Caki2 (cell line): ENCODE measurements at regions not wholly inside any gene's neighbourhood (a gene's known extent, or its start where the extent isn't known, plus 50 kb on each side); places are given as distances from the start of the nearest gene placed in this dataset.
"Not testable (repeated sequence)": the region's sequence is repeated elsewhere in the genome, so short reads cannot be mapped to it uniquely, and the experiment has no call there.

Experiments used
- DNase-seq: peaks from one replicate; pipeline ENCODE4 v3.0.0-alpha.2; 2015; ENCODE audit warnings: low read depth
- in situ Hi-C: cut with HindIII; loops from 2 replicates; pipeline ENCODE4 v1.10.0; 2016; ENCODE audit warnings: low sequenced_read_pairs, low pct_unique_long_range_greater_than_20kb, mixed read lengths

DNA sequence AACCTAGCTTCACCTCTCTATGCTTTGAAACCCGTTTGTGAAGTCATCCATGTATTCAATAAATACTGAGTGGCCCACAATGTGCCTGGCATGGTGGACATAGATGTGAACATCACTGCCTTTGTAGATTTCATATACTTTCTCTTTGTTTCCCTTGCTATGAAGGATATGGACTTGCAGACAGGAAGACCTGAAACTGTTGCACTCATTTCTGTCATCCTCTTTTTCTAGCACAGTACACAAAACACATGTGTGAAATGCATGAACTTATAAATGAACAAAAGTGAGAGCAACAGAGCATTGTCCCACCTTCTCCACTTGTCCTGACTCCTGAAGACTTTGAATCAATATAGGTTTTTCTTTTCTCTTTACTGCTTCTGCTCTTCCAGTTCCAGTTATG lies 249.4 kb upstream of the LINC00305 start:
- in situ Hi-C loops, result no loop called here

GRCh38 chr18:64392202-64392601 lies 243.3 kb upstream of the LINC00305 start:
- in situ Hi-C loops, result no loop called here
- no peak for DNase-seq

More for the DNA sequence above, 249.4 kb upstream of the LINC00305 start:
- DNase-seq, result no peak

DNA sequence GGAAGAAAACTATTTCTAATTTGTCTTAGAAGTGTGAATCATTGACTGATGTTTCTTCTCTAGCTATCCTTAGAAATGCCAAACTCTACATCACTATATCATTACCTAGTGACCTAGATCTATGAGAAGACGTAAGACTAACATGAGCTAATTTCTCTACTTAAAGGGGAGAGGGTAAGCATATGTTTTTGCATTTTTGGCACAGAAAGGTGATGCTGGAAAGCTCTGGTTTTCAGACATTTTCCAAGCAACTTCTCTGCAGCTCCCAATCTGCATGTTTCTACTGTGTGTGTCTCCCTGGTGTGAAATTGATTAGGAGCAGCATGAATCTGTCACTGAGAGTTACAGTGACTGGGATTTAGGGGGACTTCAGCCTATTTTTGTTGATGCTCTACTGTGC lies 235.2 kb upstream of the LINC00305 start:
- in situ Hi-C loops, result no loop called here
- no peak for DNase-seq

- in situ Hi-C loops, result no loop called here
- DNase-seq, result no peak
Observed at GRCh38 chr18:64380117-64380516, 231.2 kb upstream of the LINC00305 start.

- DNase-seq, result no peak
- in situ Hi-C loops, result no loop called here
Observed at GRCh38 chr18:64379662-64380061, 230.8 kb upstream of the LINC00305 start.

DNA sequence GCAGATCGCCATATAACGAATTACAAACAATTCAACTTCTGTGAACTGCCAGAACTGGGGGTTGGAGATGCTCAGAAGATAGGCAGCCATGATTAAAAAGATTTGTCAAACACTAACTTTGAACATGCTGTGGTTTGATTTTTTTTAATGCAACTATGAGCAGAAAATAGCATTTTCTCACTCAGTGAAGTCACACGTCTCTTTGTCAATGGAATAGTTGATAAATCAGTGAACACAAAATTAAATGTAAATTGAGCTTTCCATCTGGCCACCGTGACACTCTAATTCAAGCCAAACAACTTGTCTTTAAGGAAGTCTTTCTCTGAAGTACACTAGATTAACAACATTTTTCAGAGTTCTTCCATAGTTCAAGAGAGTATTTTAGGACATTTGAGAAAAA lies 228.6 kb upstream of the LINC00305 start:
- in situ Hi-C loops, result no loop called here
- no peak for DNase-seq

- DNase-seq, result no peak
- in situ Hi-C loops, result no loop called here
Observed at GRCh38 chr18:64372850-64373249, 224.0 kb upstream of the LINC00305 start.

DNA sequence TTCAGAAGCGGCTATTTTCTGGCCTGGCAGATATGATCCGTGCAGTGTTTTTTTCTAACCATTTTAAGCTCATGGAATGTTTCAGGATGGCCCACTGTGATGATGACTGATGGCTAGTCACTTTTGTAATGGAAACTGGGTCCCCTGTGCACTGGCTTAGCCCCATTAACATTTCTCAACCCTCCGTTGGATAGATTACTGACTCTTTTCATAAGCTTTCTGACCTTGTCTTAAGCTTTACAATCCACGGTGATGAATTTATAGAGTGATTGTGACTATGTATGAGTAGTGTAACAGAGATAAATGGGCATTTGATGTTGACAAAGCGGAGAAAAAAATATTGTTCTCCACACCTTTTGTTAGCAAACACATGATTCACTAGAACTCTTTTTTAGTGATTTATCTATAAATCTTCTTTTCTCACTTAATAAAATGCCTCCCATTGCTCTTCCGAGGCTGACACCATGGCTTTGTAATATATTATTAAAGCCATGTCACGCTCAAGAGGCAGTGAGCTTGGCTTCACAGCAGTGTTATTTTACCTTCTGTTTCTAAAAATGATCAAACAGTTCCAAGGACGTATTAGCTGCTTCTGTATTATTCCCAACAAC lies 221.0 kb upstream of the LINC00305 start:
- in situ Hi-C loops, DNase-seq: not testable (repeated sequence)

DNA sequence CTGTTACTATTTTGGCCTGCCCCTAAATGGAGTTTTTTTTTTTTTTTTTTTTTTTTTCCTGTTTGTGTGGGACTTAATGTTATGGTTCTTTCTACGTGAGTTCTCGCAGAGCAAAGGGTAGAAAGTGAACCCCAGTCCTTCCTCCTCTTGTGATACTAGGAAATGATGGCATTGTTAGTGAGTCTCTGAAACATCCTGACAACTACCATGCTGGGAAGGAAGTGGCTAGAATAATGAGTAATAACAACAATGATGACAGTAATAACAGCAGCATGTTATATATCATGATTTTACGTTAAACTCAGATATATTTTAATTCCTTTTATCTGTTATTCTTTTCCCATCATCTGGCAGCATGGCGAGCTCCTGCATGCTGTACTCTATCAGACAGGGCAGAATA lies 216.2 kb upstream of the LINC00305 start:
- DNase-seq, result no peak
- in situ Hi-C loops, result no loop called here

DNA sequence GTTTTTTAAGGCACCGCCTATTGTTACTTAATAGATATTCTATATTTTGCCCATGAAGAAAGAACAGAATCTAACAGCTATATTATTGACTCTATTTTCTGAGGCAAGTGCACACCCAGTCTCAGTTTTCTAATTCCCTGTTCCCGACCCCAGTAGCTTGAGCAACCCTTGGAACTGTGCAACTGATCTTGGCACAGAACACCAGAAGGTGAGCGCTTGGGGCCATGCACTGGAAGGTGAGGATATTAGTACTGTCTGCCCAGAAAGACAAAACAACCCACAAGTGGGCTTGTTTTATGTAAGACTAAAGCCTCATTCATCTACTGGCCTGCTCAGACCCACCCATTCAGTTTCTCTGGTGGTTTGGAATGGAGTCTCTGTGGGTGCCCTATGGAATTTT lies 188.8 kb upstream of the LINC00305 start:
- in situ Hi-C loops, result no loop called here
- DNase-seq, result no peak

- DNase-seq, result no peak
- in situ Hi-C loops, result no loop called here
Observed at GRCh38 chr18:64337018-64337417, 188.1 kb upstream of the LINC00305 start.

DNA sequence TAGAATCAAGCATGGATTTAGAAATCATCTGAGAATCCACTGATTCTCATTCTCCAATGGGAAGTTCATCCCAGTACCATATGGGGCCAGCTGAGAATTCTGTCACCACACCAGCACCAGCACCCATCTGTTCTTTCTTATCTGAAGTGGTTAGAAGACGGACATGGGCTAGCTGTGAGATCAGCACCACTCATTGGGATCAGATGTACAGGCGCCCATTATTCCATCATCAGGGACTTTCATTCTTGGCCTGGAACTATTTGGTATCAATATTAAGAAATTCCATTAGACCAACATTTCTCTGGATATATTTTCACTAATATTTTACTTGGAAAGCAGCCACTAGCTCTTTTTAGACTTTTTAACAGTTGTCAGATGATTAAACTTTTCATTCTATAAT lies 185.9 kb upstream of the LINC00305 start:
- no peak for DNase-seq
- in situ Hi-C loops, result no loop called here

DNA sequence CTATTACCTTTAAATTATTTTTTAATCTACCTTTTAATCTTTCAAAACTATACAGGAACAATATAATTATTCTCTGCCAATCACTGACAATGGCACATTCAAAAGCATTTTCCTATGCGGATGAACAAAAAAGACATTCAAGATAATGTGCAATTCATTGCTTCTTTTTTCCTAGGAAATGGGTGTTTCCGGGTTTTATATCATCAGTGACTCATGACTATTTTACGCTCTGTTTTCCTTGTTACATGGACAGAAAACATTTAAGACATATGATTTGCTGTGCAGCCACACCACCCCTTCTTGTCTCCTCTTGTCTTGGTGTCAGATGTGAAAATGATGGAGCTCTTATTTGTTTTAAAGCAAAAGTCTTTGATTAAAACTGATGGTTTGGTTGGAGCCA lies 184.7 kb upstream of the LINC00305 start:
- in situ Hi-C loops, result no loop called here
- no peak for DNase-seq

DNA sequence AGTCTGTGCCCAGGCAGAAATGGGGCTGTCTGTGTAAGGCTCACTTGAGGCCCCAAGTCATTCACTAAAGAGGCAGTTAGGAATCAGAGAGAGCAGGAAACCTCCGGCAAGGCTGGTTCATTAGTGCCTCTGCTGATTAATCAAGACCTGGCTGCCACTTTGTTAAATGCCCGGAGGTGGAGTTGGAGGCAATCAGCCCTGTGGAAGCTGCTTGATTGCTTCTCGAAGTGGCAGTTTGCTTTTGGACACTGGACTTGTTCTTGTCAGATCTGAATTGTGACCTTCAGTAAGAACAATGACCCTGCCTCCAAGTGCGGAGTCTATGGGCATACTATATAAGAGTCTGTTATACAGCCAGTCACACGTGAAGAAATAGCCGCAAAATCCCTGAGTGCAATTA lies 183.9 kb upstream of the LINC00305 start:
- in situ Hi-C loops, result no loop called here
- DNase-seq, result no peak

- in situ Hi-C loops, result no loop called here
- DNase-seq, result no peak
Observed at GRCh38 chr18:64331419-64331818, 182.5 kb upstream of the LINC00305 start.

DNA sequence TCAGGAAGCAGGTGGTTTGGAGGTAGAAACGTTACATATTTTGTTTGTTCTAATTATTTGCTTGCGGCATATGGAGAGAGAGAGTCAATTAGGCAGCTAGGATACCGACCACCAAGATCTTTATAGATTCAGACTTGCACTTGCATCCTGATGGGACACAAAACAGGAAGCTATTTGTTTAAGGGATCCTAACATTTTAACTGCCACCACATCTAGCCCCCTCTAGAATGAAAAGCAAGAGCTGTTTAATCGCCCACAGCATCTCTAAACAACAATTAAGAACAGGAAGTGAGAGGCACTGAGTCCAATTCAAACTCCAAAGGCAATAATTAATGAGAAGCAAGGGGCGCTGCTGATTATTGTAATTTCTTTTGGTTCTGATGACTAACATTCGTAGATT lies 182.0 kb upstream of the LINC00305 start:
- in situ Hi-C loops, result no loop called here
- no peak for DNase-seq

GRCh38 chr18:64330161-64330560 lies 181.3 kb upstream of the LINC00305 start:
- in situ Hi-C loops, result no loop called here
- DNase-seq, result no peak

DNA sequence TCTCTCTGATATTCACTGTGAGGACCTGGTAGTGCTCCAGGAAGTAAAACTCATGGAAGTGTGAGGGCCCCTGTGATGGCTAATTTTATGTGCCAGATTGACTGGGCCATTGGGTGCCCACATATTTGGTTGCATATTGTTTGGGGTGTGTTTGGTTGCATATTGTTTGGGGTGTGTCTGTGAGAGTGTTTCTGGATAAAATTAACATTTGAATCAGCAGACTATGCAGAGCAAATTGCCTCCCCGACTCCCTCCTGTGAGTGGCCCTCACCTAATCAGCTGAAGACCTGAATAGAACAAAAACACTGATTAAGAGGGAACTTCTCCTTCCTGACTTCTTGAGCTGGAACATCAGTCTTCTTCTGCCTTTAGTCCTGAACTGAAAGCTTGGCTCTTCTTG lies 173.3 kb upstream of the LINC00305 start:
- in situ Hi-C loops, result no loop called here
- no peak for DNase-seq

DNA sequence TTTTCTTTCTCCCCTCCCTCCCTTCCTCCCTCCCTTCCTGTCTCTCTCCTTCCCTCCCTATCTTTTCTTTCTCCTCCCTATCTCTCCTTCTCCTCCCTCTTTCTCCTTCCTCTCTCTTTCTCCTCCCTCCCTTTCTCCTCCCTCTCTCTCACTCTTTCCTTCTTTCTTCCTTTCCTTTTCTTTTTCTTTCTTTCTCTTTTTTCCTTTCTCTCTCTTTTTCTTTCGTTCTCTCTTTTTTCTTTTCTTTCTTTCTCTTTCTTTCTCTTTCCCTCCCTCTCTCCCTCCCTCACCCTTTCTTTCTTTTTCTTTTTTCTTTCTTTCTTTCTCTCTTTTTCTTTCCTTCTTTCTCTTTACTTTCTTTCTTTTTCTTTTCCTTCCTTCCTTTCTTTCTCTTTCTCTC lies 169.7 kb upstream of the LINC00305 start:
- in situ Hi-C loops, result no loop called here
- no peak for DNase-seq

DNA sequence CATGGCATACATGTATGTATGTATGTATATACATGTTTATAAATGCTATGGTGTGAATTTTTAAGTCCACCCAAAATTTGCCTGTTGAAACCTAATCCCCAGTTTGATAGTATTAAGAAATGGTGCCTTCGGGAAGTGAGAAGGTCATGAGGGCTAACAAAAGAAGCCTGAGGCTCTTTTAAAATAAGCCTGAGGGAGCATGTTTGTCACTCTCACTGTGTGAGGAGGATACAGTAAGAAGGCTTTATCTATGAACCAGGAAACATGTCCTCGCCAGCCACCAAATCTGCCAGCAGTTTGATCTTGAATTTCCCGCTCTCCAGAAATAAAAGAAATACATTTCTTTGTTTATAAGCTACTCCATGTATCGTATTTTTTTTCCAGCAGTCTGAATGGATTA lies 163.0 kb upstream of the LINC00305 start:
- in situ Hi-C loops, result no loop called here
- DNase-seq, result no peak

DNA sequence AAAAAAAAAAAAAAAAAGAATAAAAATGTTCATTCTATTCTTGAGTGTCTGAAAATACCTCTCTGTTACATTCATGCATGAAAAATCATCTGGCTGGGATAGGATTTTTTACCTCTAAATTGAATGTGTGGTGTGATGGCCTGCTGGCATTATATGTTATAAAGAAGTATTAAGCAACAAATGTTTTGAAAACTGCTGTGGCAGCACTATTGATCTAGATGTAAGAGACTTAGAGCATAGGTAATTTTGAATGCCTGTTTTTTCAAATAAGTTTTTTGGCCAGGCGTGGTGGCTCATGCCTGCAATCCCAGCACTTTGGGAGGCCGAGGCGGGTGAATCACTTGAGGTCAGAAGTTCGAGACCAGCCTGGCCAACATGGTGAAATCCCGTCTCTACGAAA lies 147.0 kb upstream of the LINC00305 start:
- DNase-seq, result no peak
- in situ Hi-C loops, result no loop called here
